Upper lobe of left lung (tissue), 4 donors: ENCODE measurements at regions not wholly inside any gene's neighbourhood (a gene's known extent, or its start where the extent isn't known, plus 50 kb on each side); places are given as distances from the start of the nearest gene placed in this dataset.

Experiments
- POLR2A ChIP-seq, 4 donors: fragments of 450-650 bp; IDR thresholded peaks; one replicate each; pipeline ENCODE4 v1.5.1; 2016 to 2017; ENCODE audit warnings: antibody characterized with exemption in 4 of 4, mild to moderate bottlenecking in 2 of 4
- POLR2AphosphoS5 ChIP-seq, 2 donors: sonication (generic); formaldehyde crosslinking; IDR thresholded peaks; one replicate each; pipeline ENCODE4 v1.5.1; 2017; ENCODE audit warnings: antibody characterized with exemption in 2 of 2
- TF ChIP-seq, protein P1 (sequence below), 6 experiments: fragments of 450-650 bp in 4 of 6; fragments of 200-600 bp in 2 of 6; sonication (generic) in 2 of 6; IDR thresholded peaks; one replicate each; pipeline ENCODE4 v1.5.1; 2016 to 2019; ENCODE audit warnings: antibody characterized with exemption in 6 of 6

DNA sequence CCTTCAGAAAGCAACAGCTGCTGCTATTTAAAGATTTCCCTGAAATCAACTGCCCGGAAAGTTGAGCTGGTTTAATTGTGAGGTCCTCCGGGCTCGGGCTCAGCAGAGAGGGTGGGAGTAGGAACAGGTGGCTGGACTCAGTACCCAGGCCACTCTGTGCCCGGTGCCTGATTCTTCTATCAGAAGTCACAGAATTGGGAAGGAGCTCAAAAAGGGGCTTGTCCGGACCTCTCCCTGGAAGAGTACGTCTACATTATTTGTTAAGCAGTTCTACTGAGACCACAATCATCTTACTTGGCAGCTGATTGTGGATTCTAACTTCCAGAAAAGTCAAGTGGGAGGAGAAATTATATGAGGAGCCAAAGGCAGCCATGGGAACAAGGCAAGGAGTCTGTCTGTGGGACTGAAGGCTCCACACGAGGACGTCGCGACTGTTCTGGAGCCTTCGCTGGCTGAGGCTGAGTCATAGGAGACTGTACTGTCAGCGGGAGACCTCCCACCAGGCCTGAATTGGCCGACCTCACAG is 91.7 kb upstream of the ANKRD10 start:
- TF ChIP-seq, protein P1, sequence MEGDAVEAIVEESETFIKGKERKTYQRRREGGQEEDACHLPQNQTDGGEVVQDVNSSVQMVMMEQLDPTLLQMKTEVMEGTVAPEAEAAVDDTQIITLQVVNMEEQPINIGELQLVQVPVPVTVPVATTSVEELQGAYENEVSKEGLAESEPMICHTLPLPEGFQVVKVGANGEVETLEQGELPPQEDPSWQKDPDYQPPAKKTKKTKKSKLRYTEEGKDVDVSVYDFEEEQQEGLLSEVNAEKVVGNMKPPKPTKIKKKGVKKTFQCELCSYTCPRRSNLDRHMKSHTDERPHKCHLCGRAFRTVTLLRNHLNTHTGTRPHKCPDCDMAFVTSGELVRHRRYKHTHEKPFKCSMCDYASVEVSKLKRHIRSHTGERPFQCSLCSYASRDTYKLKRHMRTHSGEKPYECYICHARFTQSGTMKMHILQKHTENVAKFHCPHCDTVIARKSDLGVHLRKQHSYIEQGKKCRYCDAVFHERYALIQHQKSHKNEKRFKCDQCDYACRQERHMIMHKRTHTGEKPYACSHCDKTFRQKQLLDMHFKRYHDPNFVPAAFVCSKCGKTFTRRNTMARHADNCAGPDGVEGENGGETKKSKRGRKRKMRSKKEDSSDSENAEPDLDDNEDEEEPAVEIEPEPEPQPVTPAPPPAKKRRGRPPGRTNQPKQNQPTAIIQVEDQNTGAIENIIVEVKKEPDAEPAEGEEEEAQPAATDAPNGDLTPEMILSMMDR (IDR thresholded peaks at IDR 0.05): no peak
- TF ChIP-seq POLR2A (IDR thresholded peaks at IDR 0.05) (no peak), POLR2AphosphoS5 (IDR thresholded peaks at IDR 0.05) (no peak)
